ENCODE measurements at regions not wholly inside any gene's neighbourhood (a gene's known extent, or its start where the extent isn't known, plus 50 kb on each side); places are given as distances from the start of the nearest gene placed in this dataset.

DNA sequence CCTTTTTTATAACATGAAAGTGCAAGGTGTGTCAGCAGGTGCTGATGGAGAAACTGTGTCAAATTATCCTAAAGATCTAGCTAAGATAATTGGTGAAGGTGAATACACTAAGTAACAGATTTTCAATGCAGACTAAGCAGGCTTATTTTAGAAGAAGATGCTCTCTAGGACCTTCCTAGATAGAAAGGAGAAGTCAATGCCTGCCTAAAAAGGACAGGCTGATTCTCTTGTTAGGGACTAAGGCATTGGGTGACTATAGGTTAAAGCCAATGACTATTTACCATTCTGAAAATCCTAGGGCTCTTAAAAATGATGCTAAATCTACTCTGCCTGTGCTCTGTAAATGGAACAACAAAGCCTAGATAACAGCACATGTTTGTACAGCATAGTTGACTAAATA lies 1682.4 kb downstream of the MAT2B start:
- TF ChIP-seq, protein P1, sequence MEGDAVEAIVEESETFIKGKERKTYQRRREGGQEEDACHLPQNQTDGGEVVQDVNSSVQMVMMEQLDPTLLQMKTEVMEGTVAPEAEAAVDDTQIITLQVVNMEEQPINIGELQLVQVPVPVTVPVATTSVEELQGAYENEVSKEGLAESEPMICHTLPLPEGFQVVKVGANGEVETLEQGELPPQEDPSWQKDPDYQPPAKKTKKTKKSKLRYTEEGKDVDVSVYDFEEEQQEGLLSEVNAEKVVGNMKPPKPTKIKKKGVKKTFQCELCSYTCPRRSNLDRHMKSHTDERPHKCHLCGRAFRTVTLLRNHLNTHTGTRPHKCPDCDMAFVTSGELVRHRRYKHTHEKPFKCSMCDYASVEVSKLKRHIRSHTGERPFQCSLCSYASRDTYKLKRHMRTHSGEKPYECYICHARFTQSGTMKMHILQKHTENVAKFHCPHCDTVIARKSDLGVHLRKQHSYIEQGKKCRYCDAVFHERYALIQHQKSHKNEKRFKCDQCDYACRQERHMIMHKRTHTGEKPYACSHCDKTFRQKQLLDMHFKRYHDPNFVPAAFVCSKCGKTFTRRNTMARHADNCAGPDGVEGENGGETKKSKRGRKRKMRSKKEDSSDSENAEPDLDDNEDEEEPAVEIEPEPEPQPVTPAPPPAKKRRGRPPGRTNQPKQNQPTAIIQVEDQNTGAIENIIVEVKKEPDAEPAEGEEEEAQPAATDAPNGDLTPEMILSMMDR (IDR thresholded peaks at IDR 0.05; ENCODE audit: low read depth, low read length, missing control alignments), result no peak
- H3K4me3 ChIP-seq (replicated peaks; ENCODE audit: low read depth, low read length), result no peak overlapping the region
- DNase-seq (ENCODE audit: extremely low read depth, low read depth), result no peak

- TF ChIP-seq, protein P1 (IDR thresholded peaks at IDR 0.05; ENCODE audit: low read depth, low read length, missing control alignments), result no peak
- no peak for DNase-seq (ENCODE audit: extremely low read depth, low read depth)
- H3K4me3 ChIP-seq (replicated peaks; ENCODE audit: low read depth, low read length), result no peak overlapping the region
Measured at GRCh38 chr5:165188556-165189175, 1683.2 kb downstream of the MAT2B start.

DNA sequence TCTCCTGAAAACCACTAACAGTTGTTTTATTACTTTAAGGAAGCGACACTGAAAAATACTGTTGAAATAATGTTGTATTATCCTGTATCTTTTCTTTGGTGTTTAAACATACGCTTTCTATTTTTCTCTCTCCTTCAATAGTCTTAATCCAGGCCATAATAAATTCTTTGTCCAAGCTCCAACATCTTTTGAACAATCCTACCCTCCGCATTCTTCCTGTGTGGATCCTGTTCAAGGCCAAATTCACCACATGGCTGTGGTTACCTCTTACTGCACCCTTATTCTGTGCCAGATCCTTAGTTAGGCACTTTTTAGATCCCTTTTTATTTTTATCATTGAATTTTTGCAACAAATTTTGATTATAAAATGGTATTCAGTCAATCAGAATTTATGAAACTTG lies 1691.5 kb downstream of the MAT2B start:
- no peak for DNase-seq (ENCODE audit: extremely low read depth, low read depth)
- H3K4me3 ChIP-seq (replicated peaks; ENCODE audit: low read depth, low read length), result no peak overlapping the region
- TF ChIP-seq, protein P1 (IDR thresholded peaks at IDR 0.05; ENCODE audit: low read depth, low read length, missing control alignments), result no peak

DNA sequence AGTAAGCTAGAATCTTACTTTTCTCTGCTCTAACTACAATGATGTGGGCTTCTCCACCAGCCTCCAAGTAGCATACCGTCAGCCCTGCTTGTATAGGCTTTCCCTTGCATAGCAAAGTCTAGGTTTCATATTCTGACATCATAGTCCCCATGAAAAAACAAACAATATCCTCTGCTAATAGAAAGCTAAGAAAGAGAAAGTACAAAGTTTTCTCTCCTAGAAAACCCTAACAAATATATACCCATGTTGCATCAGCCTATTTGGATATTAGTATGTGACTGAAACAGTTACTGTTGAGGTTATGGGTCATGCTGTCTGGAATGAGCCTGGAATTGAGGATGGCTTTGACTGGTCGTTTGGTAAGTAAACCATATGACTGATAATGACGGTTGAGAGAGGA lies 1696.0 kb downstream of the MAT2B start:
- TF ChIP-seq, protein P1 (IDR thresholded peaks at IDR 0.05; ENCODE audit: low read depth, low read length, missing control alignments), result no peak
- no peak for DNase-seq (ENCODE audit: extremely low read depth, low read depth)
- no peak overlapping the region for H3K4me3 ChIP-seq (replicated peaks; ENCODE audit: low read depth, low read length)

DNA sequence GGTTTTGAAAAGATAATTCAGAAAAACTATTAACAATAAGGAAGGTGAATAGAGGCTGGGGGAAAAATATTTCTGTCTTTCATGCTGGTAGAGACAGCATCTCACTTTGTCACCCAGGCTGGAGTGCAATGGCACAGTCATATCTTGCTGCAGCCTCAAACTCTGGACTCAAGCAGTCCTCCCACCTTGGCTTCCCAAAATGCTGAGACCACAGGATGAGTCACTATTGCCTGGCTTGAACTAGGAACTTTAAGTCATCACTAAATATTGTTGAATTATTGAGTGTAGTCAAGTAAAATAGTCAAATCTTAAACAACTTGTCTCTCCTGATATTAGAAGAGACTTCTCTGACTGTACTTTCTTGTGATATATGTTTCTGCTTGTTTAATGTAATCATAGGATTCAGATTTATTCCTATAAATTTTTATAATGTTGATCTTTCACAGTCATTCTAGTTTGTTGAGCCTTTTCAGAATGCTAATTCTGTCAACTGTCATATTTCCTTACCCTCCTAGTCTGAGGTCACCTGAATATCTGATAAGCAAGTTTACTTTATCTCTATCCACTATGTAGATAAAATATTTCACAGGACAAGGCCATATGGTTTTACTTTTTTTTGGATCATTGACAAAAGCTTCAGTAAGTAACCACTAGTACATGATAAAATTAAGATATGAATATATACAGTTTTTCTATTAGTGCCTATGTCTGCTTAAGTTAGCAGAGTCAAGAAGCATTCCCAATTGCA lies 1696.5 kb downstream of the MAT2B start:
- TF ChIP-seq, protein P1 (IDR thresholded peaks at IDR 0.05; ENCODE audit: low read depth, low read length, missing control alignments), result no peak
- DNase-seq (ENCODE audit: extremely low read depth, low read depth), result no peak
- no peak overlapping the region for H3K4me3 ChIP-seq (replicated peaks; ENCODE audit: low read depth, low read length)

DNA sequence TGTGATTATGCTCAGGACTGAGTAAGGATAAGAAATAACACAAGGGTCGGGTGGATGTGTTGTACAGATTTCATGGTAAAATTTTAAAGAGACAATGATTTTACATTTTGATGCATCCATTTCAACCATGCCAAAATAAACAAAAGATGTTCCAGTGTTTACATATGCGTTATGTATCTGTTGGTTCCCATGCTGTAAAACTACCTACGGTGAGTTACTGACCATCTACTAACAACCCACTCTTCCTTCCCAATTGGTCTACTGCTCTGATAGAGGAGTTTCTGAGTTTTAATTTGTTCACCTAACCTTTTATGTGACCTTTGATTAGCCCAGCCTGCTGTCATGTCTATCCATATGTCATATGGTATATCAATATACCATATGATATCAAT lies 1697.1 kb downstream of the MAT2B start:
- no peak for DNase-seq (ENCODE audit: extremely low read depth, low read depth)
- TF ChIP-seq, protein P1 (IDR thresholded peaks at IDR 0.05; ENCODE audit: low read depth, low read length, missing control alignments), result no peak
- no peak overlapping the region for H3K4me3 ChIP-seq (replicated peaks; ENCODE audit: low read depth, low read length)
